Keratinocyte (primary cell): ENCODE measurements at regions not wholly inside any gene's neighbourhood (a gene's known extent, or its start where the extent isn't known, plus 50 kb on each side); places are given as distances from the start of the nearest gene placed in this dataset.

Experiments
- CTCF ChIP-seq, 3 experiments: IDR thresholded peaks in 1 of 3; conservative IDR thresholded peaks in 1 of 3; optimal IDR thresholded peaks in 1 of 3; 2 replicates in 2 of 3; 3 replicates in 1 of 3; pipeline versions ENCODE3 to v1.5.1; 2011; ENCODE audit warnings: low read length in 3 of 3, mild to moderate bottlenecking in 3 of 3, moderate library complexity in 2 of 3, control low read depth in 1 of 3, inconsistent platforms in 1 of 3; ENCODE audit not compliant: insufficient read depth in 2 of 3; ENCODE audit errors: extremely low read depth in 1 of 3
- EZH2 ChIP-seq: IDR thresholded peaks from one replicate; pipeline ENCODE4 v1.6.1; 2012; ENCODE audit warnings: inconsistent platforms, mild to moderate bottlenecking, low read length, moderate library complexity

DNA sequence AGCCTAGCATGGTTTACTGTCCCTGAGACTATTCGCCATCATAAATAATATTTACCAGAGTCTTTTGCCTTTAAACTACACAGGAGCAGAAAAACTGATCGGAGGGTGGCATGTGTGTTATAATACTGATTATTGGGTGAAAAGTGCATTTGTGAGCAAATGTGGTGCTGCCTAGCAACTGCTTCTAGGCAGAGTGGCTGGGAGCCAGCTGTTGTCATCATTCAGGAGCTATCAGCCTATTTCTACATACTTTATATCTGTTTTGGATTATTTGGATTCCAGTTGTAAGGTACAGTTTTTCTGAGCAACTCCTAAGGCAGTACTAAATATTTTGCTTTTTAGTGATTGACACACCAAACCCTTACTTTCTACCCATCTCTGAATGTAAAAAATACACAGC lies 75.0 kb upstream of the MSTN start:
- no peak for TF ChIP-seq CTCF (optimal IDR thresholded peaks at IDR 0.05 in 1 of 3, IDR thresholded peaks at IDR 0.05 in 1 of 3, conservative IDR thresholded peaks at IDR 0.05 in 1 of 3; ENCODE audit: extremely low read depth in 1 of 3, insufficient read depth in 2 of 3, low read length in 3 of 3)
- TF ChIP-seq EZH2 = no peak
